ENCODE measurements at regions not wholly inside any gene's neighbourhood (a gene's known extent, or its start where the extent isn't known, plus 50 kb on each side); places are given as distances from the start of the nearest gene placed in this dataset.

- TF ChIP-seq POLR2A (IDR thresholded peaks at IDR 0.05; ENCODE audit: borderline replicate concordance, extremely low read depth, insufficient read depth, insufficient read length) = no peak
- TF ChIP-seq CTCF (IDR thresholded peaks at IDR 0.05 in 2 of 3, conservative IDR thresholded peaks at IDR 0.05 in 1 of 3; ENCODE audit: borderline replicate concordance in 1 of 3, insufficient read depth in 1 of 3, low read depth in 2 of 3, low read length in 2 of 3) = no peak
- no peak for TF ChIP-seq POLR2AphosphoS5 (IDR thresholded peaks at IDR 0.05; ENCODE audit: low read depth, low read length)
- no peak for TF ChIP-seq EZH2 (IDR thresholded peaks at IDR 0.05)
- TF ChIP-seq CBX3 (IDR thresholded peaks at IDR 0.05; ENCODE audit: low read depth) = no peak
- no peak for TF ChIP-seq EZH2phosphoT487 (IDR thresholded peaks at IDR 0.05; ENCODE audit: borderline replicate concordance)
- TF ChIP-seq MAX (IDR thresholded peaks at IDR 0.05) = no peak
- TF ChIP-seq ATF3 (IDR thresholded peaks at IDR 0.05) = no peak
- no peak for TF ChIP-seq FOSL1 (IDR thresholded peaks at IDR 0.05; ENCODE audit: low read depth)
- TF ChIP-seq SIN3A (IDR thresholded peaks at IDR 0.05; ENCODE audit: low read depth) = no peak
Observed at GRCh38 chr22:49216579-49216978, 611.1 kb downstream of the BRD1 start.
